ENCODE measurements at regions not wholly inside any gene's neighbourhood (a gene's known extent, or its start where the extent isn't known, plus 50 kb on each side); places are given as distances from the start of the nearest gene placed in this dataset.
"Not testable (repeated sequence)": the region's sequence is repeated elsewhere in the genome, so short reads cannot be mapped to it uniquely, and the experiment has no call there.

GRCh38 chr14:87407344-87407743 is 585.6 kb downstream of the GALC start:
- DNase-seq = no peak

DNA sequence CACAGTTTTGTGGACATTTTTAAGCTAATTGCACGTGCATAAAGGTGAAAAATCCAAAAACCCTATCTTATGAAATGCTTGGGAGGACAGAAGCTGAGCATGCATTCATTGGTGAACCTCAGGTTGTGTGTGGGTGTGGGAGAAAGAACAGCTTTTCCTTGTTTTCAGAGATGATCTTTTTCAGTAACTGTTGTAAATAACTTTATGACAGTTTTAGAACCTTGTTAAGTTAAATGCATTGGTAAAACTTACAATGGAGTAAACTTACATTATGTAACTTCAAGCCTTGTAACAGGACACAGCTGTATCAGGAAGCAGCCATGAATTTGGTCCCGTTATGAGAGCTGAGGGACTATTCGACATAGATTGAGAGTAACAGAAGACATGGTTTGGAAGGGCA is 587.4 kb downstream of the GALC start:
- no peak for DNase-seq

GRCh38 chr14:87397499-87397898 is 595.5 kb downstream of the GALC start:
- no peak for DNase-seq

DNA sequence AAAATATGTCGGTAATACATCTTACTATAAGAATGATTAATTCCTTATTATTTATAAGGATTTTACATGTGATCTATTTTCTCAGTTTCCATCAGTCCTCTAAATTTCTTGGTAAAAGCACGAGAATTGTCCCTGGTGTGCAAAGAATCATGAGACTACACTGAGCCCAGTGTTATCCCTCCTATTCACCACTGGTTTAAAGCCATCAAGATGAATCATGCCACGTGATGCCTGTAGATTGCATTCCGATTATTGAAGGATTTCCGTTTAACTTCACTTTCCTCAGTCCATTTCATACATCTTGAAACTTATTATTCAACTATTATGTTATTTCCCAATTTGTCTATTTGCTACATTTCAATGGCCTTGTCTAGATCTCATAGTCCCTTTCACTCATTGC is 601.9 kb downstream of the GALC start:
- no peak for DNase-seq

GRCh38 chr14:87388946-87389345 is 604.0 kb downstream of the GALC start:
- no peak for DNase-seq

DNA sequence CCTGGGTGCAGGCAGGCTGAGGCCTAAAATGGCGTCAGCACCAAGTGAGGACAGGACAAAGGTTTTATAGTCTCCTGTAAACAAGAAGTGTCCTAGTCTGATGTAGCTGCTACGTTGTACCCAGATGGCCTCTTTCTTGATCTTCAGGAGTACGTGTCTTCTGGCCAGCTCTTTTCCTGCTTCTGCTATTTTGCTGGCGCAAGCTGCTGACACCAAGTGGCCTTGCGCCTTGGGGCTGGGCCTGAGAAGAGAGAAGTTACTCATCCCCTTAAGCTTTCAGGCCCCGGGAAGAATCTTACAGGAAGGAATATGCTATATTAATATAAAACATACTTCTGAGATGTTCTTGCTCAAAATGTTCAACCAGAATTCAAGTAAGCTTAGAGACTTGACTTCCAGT is 605.2 kb downstream of the GALC start:
- no peak for DNase-seq

DNA sequence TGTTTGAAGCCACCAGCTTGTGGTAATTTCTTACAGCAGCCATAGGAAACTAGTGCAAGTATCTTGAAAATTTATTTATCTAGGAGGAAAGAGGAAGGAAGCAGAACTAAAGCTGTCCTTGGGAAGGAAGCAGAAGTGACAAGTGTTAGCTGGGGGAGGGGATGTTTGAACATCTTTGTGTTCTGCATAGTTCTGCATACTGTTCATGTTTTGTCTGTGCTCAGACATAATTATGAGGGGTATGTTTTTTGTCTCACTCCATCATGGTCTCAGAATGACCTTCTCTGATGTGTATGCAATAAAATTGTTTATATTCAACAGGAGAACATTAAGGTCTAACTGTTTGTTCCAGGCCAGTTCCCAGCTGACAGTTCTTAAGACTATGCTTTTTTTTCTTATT is 606.5 kb downstream of the GALC start:
- no peak for DNase-seq

DNA sequence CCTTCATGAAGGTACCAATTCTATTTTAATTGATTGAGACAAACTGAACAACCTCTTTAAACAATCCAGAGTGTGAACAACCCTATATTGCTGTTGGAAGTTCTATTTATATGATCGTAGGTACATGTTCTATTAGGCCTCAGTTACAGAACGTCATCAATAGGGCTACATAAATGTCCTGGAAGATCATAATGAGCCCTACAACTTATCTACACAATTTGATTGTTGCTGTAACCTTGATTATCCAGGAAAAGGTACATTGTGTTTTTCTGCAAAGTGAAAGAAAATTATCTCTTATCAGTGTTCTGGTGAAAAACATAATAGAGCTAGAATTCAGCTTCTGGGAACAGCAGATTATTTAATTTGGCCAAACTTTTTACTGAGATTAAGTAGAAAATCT is 612.9 kb downstream of the GALC start:
- DNase-seq = no peak

DNA sequence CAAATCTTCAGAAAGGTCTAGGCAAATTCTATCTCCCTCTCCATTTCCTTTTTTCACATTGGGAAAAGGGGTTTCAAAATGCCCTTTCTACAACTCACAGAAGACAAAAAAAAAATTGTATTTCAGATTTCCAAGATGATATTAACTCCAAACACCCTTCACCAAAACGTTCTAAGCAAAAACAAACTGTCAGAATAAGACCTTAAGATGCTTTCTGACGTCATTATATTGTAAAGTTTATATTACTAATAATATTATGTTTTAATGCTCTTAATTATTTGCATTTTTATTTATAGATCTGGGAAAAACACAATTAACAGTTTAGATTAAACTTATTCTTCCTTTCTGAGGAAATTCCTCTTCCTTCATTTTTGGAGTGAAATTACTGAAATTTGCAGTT is 624.2 kb downstream of the GALC start:
- no peak for DNase-seq

- DNase-seq = not testable (repeated sequence)
Measured at GRCh38 chr14:87360246-87360645, 632.7 kb downstream of the GALC start.

DNA sequence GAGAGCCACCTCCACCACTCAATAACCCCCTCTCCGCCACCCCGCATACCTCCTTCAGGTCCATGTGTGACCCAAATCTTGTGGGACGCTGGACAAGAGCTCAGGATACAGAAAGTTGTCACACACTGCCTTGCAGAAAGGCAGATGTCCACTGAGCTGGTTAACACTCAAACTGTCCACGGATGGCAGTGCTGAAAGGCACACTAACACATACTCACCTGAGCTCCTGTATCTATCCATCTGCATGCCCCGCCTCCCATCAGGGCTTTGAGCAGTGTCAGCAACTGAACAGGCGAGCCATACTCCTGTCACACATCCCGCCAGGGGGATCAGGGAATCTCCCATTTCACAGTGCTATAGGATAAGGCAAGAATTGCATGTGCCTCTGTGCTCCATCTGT is 642.0 kb downstream of the GALC start:
- DNase-seq = no peak

GRCh38 chr14:87349921-87350320 is 643.1 kb downstream of the GALC start:
- no peak for DNase-seq

GRCh38 chr14:87343652-87344051 is 649.3 kb downstream of the GALC start:
- DNase-seq = no peak

DNA sequence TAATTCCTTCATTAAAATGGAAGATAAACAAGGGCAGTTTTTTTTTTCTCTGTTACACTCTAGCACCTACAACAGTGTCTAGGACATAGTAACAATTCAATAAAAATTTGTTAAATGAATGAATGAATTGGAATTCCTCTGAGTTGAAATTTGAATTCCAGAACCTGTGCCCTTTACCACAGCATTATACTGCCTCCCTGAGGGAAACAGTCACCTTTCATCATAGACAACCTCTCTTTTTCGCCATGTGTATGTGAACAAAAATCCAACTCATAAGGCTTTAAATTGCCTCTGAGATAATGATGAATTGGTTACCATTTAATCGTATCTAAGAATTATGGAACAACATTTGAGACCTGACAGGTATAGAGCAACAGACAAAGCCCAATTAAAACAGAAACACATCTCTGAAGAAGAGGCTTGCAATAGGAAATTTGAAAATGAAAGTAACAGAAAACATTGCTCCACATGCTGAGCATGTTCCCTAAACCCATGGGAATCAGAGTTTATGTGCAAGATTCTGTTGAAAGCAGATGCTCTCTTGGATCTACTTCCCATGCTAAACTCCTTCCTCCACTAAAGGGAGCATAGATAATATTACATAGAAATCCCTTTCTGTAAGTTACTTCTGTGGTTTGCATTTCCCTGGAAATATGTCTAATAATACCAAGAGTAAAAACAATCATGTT is 657.8 kb downstream of the GALC start:
- no peak for DNase-seq

DNA sequence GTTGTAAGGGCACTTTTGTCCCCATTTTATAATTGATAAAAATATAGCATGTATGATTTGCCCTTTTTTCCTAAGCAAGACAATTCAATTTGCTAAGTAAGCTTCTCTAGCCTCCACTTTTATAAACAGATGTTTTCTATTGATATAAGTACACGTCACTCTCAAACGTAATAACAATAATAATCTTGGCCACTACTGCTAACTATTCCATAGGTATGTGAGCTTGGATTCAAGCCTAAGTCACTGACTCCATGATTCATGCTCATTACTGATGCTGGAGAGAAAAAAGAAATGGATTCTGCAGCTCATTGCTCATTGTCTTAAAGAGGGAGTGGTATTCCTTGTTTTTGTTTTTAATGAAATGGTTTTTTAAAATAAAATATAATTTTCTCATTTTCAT is 661.0 kb downstream of the GALC start:
- no peak for DNase-seq

DNA sequence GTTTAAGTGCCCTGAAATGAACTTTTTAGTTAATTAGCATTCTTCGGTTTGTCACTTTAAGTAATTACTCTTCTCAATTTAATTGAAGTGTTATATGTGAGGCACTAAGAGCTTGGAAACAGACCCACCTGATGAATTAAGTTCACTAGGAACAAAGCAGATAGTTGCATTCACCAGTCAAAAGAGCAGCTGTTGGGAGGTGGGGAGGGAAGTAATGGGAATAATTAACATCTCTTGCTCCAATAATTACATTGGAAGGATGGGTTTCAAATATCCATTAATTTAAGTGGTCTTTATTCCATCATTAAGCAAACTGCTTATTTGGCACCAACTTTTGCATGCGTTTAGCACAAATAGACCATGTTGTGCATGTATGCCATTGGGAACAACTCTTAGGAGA is 667.2 kb downstream of the GALC start:
- DNase-seq = peak; percentile 84

DNA sequence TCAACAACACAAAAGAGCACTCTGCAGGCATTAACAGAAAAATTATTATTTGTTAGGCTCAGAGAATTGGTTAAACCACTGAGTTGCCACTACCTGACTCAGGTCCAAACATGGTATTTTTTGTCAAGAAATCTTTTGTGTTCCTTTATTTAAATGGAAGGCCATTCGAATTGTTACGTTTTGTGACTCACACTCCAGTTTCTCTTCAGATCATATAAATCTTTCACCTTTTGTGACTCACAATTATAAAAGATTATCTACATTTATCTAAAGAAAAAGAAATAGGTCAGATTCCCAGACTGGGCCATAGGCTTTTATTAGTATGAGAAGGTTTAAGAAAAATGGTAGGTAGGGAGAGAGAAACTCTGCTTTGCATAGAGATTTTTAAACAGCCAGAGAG is 669.8 kb downstream of the GALC start:
- DNase-seq = no peak

DNA sequence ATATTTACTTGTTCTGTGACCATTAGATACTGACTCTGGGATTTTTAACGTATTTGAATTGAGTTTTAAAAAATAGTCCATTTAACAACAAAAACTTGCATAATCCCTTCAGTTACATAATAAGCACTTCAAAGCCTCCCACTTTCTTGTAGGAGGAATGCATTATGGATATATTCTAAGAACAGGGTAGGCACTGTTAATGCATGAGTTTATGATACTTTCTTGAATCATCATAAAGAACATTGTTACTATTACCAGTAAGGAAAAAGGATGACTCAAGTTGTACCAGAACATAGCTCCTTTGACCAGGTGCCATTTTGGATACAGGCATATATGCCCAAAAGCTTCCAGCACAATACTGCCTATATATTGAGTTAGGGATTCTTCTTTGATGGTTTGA is 671.4 kb downstream of the GALC start:
- DNase-seq = no peak

DNA sequence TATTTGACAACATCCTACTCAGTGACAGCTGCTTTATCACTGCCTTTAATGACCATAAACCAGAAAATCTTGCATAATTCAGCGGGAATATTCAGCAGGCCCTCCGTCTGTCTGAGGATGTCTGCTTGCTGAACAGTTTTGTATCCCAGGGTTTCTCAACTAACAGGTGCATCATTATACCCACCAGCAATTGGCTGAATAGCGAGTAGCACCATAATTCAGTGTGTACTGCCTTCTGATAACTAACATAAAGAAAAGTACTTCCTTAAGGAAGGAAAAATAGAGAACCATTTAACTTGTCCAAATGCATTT is 680.1 kb downstream of the GALC start:
- DNase-seq = no peak

- DNase-seq = peak; percentile 53
Measured at GRCh38 chr14:87312169-87312893, 680.7 kb downstream of the GALC start.

- no peak for DNase-seq
Measured at GRCh38 chr14:87309557-87309956, 683.4 kb downstream of the GALC start.

DNA sequence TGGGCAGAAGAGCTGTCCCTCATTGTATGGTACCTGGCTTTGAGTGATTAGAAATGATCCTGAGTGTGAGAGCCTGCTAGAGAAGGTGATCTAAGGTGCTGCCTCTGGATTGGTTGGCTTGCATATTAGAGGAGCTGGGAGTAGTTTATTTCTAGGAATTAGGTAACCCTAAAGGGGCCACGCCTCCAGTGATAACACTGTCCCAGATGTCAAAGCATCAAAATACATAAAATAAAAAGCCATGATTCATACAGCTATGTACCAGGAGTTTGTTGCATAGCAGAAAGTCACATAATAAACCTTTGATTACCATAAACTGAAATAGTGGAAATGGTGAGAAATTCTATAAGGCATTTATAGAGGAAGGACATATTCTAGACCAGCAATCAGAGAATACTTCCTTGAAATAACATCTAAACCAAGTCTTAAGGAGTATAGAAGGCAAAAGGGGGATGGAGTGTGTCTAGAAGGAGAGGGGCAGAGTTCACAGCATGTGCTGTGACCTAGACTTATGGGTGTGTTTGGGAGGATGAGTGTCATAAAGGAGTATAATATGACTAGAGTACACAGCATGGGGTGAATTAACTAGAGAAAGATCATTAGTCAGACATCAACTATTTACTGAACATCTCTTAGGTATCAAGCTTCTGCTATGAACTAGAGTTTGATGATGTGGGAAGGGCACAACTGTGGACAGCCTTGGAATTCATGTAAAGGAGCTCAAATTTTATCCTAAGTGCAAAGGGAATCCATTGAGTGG is 686.4 kb downstream of the GALC start:
- no peak for DNase-seq

DNA sequence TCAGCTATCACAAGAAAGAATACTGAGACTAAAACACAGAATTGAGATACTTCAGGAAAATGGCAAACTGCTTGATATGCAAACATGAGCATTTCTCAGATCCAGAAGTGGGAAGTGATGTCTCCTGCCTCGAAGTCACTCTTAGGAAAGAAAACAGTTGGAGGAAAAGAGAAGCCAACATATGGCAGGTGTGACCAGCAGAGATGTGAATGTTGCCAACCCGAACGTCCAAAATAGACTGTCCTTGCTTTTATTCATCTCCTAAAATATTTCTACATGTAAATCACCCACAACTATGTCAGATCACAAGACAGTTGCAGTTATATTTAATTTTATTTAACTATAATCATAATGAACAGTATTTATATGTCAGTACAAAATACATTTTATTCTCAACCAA is 687.6 kb downstream of the GALC start:
- no peak for DNase-seq

GRCh38 chr14:87304404-87304803 is 688.6 kb downstream of the GALC start:
- no peak for DNase-seq

Measured in NCI-H774 (cell line).